Kidney (tissue), 13 donors: ENCODE measurements at regions not wholly inside any gene's neighbourhood (a gene's known extent, or its start where the extent isn't known, plus 50 kb on each side); places are given as distances from the start of the nearest gene placed in this dataset.

Source experiments
- DNase-seq, 5 donors: peaks; one replicate each; pipeline ENCODE4 v3.0.0-alpha.2; 2013 to 2020
- FAIRE-seq: peaks from 2 replicates; lab custom pipeline; 2012; peaks lifted over from hg19 to GRCh38; lab: Jason Lieb, UNC
- H3K27ac ChIP-seq, 2 donors: one replicate each; pipeline ENCODE4 v1.7.0; 2013; ENCODE audit warnings: low read depth in 2 of 2, low read length in 2 of 2, inconsistent platforms in 1 of 2
- H3K27me3 ChIP-seq: one replicate; pipeline ENCODE4 v1.7.1; 2013; ENCODE audit warnings: low read length, inconsistent platforms; ENCODE audit not compliant: control insufficient read depth, insufficient read depth
- H3K36me3 ChIP-seq, 3 donors: one replicate each; pipeline versions ENCODE4 v1.7.0 to v1.7.1; 2013; ENCODE audit warnings: low read length in 3 of 3, control low read depth in 1 of 3, inconsistent platforms in 1 of 3; ENCODE audit not compliant: insufficient read depth in 3 of 3, control insufficient read depth in 2 of 3
- H3K4me1 ChIP-seq, 3 donors: one replicate each; pipeline versions ENCODE4 v1.7.0 to v1.7.1; 2013; ENCODE audit warnings: low read length in 3 of 3, inconsistent platforms in 1 of 3, low read depth in 1 of 3; ENCODE audit not compliant: control insufficient read depth in 2 of 3, insufficient read depth in 2 of 3
- H3K4me3 ChIP-seq, 3 donors: one replicate each; pipeline versions ENCODE4 v1.7.0 to v1.8.1; 2013; ENCODE audit warnings: low read length in 3 of 3, control low read depth in 1 of 3, inconsistent platforms in 1 of 3
- H3K9ac ChIP-seq, 3 donors: one replicate each; pipeline versions ENCODE4 v1.7.0 to v1.7.1; 2013; ENCODE audit warnings: low read length in 3 of 3, control low read depth in 1 of 3, inconsistent platforms in 1 of 3
- H3K9me3 ChIP-seq, 3 donors: one replicate each; pipeline versions ENCODE4 v1.7.0 to v1.7.1; 2013; ENCODE audit warnings: low read length in 3 of 3, control low read depth in 1 of 3, inconsistent platforms in 1 of 3; ENCODE audit not compliant: control insufficient read depth in 2 of 3, insufficient read depth in 1 of 3
- CTCF ChIP-seq: IDR thresholded peaks from 3 replicates; pipeline ENCODE4 v1.5.1; 2012; ENCODE audit warnings: mild to moderate bottlenecking, moderate library complexity, borderline replicate concordance; ENCODE audit not compliant: insufficient read depth; ENCODE audit errors: extremely low read depth
- intact Hi-C: fragments of 100-400 bp; cut with DNase I; formaldehyde crosslinking; loops from one replicate; pipeline ENCODE4 v1.11.1; 2022
- donor health status: control.
- donor health status: control.
- donor health status: control.
- donor health status: control.
- donor health status: control.
- donor health status: DM: yes; HTN: yes; CAD: no.
- donor health status: Normal renal cell carcinoma (clear cell type).

DNA sequence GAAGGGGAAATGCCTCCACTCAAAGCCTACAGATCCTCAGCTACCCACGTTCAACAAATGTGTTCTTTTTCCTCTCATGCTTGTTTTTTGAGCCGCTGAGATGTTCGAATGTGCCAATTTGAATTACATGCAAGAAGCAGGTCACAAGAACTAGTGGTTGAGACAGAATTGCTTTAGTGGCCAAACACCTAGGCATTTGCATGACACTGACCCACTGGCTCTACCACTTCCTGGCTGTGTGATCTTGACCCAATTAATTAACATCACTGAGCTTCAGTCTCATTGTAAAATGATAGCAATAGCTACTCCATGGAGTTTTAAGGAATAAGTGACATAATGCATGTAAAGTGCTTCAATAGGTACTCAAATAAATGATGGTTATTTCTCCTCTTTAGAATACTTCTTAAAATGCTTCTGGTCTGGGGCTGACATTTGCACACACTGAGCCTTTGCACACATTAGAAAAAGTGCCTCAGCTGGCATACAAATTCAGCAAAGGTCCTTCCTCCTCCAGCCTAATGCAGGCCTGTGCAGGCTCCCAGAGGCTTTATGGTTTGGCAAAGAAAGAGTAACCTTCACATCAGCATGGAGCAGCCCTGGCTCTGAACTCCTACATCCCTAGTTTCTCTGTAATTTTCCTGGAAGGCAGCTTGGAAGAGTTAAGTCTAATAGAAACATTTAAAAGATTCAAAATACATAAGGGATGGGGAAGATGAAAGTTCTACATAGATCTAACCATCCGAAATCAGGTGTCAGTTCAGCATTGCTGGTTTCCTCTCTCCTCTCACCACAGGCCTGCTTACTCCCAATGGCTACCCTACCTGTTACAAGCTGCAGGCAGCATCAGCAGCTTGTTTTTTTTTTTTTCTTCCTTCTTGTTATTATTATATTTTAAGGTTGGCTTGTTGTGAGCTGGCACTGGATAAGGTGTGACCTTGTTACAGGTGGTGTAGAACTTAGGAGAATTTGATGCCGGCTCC, 107.4 kb downstream of the TBX19 start:
- Histone ChIP-seq H3K9me3 (no peaks in the 10 kb centered on the region), H3K4me3 (peak overlapping the region in 1 of 3 donors; percentile 5), H3K4me1 (peaks cover 0 to 6% (median 0%) of the 10 kb centered on the region in 3 donors), H3K27ac (no peak overlapping the region), H3K9ac (no peak overlapping the region), H3K27me3 (no peaks in the 10 kb centered on the region), H3K36me3 (no peaks in the 10 kb centered on the region)
- DNase-seq = no peak
- no peak for TF ChIP-seq CTCF
- intact Hi-C loops = no loop called here
- FAIRE-seq = no peak

DNA sequence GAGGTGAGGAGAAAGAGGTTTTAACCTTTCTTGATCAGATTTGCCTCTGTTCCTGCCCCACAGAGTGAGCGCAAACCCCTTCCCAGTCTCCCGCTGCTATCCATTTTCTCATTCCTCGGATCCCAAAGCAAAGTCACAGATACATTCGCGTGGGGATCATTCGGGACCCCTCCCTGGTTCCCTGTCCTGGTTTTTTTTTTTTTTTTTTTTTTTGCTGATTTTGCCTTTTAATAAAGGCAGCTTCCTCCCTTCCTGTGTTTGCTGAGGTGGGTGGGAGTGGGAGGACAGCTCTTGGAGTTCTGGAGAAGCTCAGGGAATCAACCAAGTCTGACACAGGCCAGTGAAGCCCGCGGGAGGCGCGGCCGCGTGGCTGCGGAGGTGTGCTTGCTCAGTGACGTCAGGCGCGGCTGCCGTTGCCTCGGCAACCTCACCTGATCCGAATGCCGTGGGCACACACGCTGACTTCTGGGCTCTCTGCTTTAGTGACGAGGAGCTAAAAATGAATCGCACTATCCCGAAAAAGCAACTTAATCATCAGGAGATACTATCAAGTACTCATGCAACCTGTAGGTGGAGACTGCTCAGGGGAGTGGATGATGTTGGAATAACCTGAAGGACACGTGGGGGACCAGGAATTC, 106.4 kb downstream of the TBX19 start:
- DNase-seq (peak; percentile 80 to 90 (median 84)), FAIRE-seq (no peak)
- no peaks in the 10 kb centered on the region for H3K36me3 ChIP-seq
- no peak for TF ChIP-seq CTCF
- intact Hi-C loops = no loop called here
- no peaks in the 10 kb centered on the region for H3K27me3 ChIP-seq
- H3K4me3 ChIP-seq = peak overlapping the region; percentile 5 to 55 (median 31)
- no peaks in the 10 kb centered on the region for H3K9me3 ChIP-seq
- H3K27ac ChIP-seq = no peak overlapping the region
- H3K9ac ChIP-seq = peak overlapping the region in 1 of 3 donors; percentile 3
- H3K4me1 ChIP-seq = no peaks in the 10 kb centered on the region

DNA sequence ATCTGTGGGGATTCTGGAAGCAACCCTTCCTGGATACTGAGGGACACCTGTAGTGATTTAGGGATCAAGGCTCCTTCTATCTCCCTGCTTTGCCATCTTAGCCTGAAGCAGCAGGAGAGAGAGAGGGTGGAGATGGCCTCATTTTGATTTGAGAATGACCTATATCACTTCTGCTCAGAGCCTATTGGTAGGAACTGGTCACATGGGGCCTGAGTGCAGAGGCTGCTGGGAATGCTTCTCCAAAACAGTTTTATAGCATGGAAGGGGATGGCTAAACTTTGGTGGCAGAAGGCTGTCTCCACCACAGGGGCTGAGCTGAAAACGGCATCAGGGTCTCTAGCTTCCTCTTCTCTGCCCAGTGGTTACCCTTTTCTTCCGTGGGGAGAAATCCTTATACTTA, 105.8 kb downstream of the TBX19 start:
- FAIRE-seq (no peak), DNase-seq (no peak)
- TF ChIP-seq CTCF = no peak
- Histone ChIP-seq H3K27me3 (no peaks in the 10 kb centered on the region), H3K9me3 (no peaks in the 10 kb centered on the region), H3K4me3 (no peak overlapping the region), H3K9ac (no peak overlapping the region), H3K27ac (no peak overlapping the region), H3K36me3 (no peaks in the 10 kb centered on the region), H3K4me1 (no peaks in the 10 kb centered on the region)
- intact Hi-C loops = no loop called here
